ENCODE measurements at regions not wholly inside any gene's neighbourhood (a gene's known extent, or its start where the extent isn't known, plus 50 kb on each side); places are given as distances from the start of the nearest gene placed in this dataset.
"Not testable (repeated sequence)": the region's sequence is repeated elsewhere in the genome, so short reads cannot be mapped to it uniquely, and the experiment has no call there.

GRCh38 chr10:106360870-106361269 is 803.6 kb downstream of the SORCS1 start:
- Histone ChIP-seq H3K4me3 (no peak overlapping the region), H3K27ac (no peak overlapping the region), H4K20me1 (no peaks in the 10 kb centered on the region), H3K36me3 (no peaks in the 10 kb centered on the region), H3K9ac (no peak overlapping the region), H3K4me2 (no peak overlapping the region), H3K4me1 (no peaks in the 10 kb centered on the region), H3K27me3 (no peaks in the 10 kb centered on the region), H3K9me3 (replicated peaks in 1 of 11) (no peaks in the 10 kb centered on the region)
- TF ChIP-seq Cebpa-rat (IDR thresholded peaks at IDR 0.05), result no peak

GRCh38 chr10:106355450-106355849 is 809.1 kb downstream of the SORCS1 start:
- H3K27ac ChIP-seq, result no peak overlapping the region
- no peaks in the 10 kb centered on the region for H3K36me3 ChIP-seq
- no peak overlapping the region for H3K9ac ChIP-seq
- no peak overlapping the region for H3K4me2 ChIP-seq
- H3K4me3 ChIP-seq, result no peak overlapping the region
- peaks cover 0 to 12% (median 9%) of the 10 kb centered on the region in 10 experiments; a peak in 16 of 20 replicates for H3K4me1 ChIP-seq
- no peaks in the 10 kb centered on the region for H4K20me1 ChIP-seq
- TF ChIP-seq Cebpa-rat (IDR thresholded peaks at IDR 0.05), result no peak
- no peaks in the 10 kb centered on the region for H3K27me3 ChIP-seq
- H3K9me3 ChIP-seq (replicated peaks in 1 of 11), result no peaks in the 10 kb centered on the region

GRCh38 chr10:106348933-106349332 is 815.6 kb downstream of the SORCS1 start:
- Histone ChIP-seq H3K4me3 (no peak overlapping the region), H3K4me1 (peaks cover 0 to 18% (median 15%) of the 10 kb centered on the region in 10 experiments; a peak in 16 of 20 replicates), H3K4me2 (no peak overlapping the region), H3K9ac (no peak overlapping the region), H3K9me3 (replicated peaks in 1 of 11) (no peaks in the 10 kb centered on the region), H3K27me3 (no peaks in the 10 kb centered on the region), H4K20me1 (no peaks in the 10 kb centered on the region), H3K27ac (no peak overlapping the region), H3K36me3 (no peaks in the 10 kb centered on the region)
- TF ChIP-seq Cebpa-rat (IDR thresholded peaks at IDR 0.05), result no peak

GRCh38 chr10:106347547-106347946 is 817.0 kb downstream of the SORCS1 start:
- Histone ChIP-seq H3K36me3 (no peaks in the 10 kb centered on the region), H3K4me2 (no peak overlapping the region), H3K27ac (no peak overlapping the region), H3K9ac (no peak overlapping the region), H4K20me1 (no peaks in the 10 kb centered on the region), H3K4me3 (no peak overlapping the region), H3K27me3 (no peaks in the 10 kb centered on the region), H3K9me3 (replicated peaks in 1 of 11) (no peaks in the 10 kb centered on the region), H3K4me1 (peaks cover 0 to 18% (median 15%) of the 10 kb centered on the region in 10 experiments; a peak in 16 of 20 replicates)
- no peak for TF ChIP-seq Cebpa-rat (IDR thresholded peaks at IDR 0.05)

- not testable (repeated sequence) for H3K4me1 ChIP-seq; H3K36me3 ChIP-seq; H3K9me3 ChIP-seq (replicated peaks in 1 of 11); H3K9ac ChIP-seq; H3K27ac ChIP-seq; H3K4me2 ChIP-seq; H3K4me3 ChIP-seq; H3K27me3 ChIP-seq; H4K20me1 ChIP-seq
Measured at GRCh38 chr10:106343539-106343938, 821.0 kb downstream of the SORCS1 start.

GRCh38 chr10:106341356-106341755 is 823.1 kb downstream of the SORCS1 start:
- no peak for TF ChIP-seq Cebpa-rat (IDR thresholded peaks at IDR 0.05)
- Histone ChIP-seq H3K9ac (no peak overlapping the region), H3K9me3 (replicated peaks in 1 of 11) (no peaks in the 10 kb centered on the region), H3K27me3 (no peaks in the 10 kb centered on the region), H3K4me3 (no peak overlapping the region), H3K27ac (no peak overlapping the region), H3K4me2 (no peak overlapping the region), H4K20me1 (no peaks in the 10 kb centered on the region), H3K36me3 (no peaks in the 10 kb centered on the region), H3K4me1 (0 out of 20 replicates have a peak, but pooled peaks cover 0 to 4% (median 0%) of the 10 kb centered on the region in 10 experiments)

GRCh38 chr10:106338486-106338885 is 826.0 kb downstream of the SORCS1 start:
- H3K4me3 ChIP-seq, result no peak overlapping the region
- H3K4me1 ChIP-seq, result no peaks in the 10 kb centered on the region
- no peaks in the 10 kb centered on the region for H3K27me3 ChIP-seq
- no peak overlapping the region for H3K9ac ChIP-seq
- no peak overlapping the region for H3K27ac ChIP-seq
- H4K20me1 ChIP-seq, result no peaks in the 10 kb centered on the region
- H3K4me2 ChIP-seq, result no peak overlapping the region
- H3K36me3 ChIP-seq, result no peaks in the 10 kb centered on the region
- H3K9me3 ChIP-seq (replicated peaks in 1 of 11), result no peaks in the 10 kb centered on the region
- TF ChIP-seq Cebpa-rat (IDR thresholded peaks at IDR 0.05), result no peak

GRCh38 chr10:106336874-106337273 is 827.6 kb downstream of the SORCS1 start:
- H3K27ac ChIP-seq, result no peak overlapping the region
- no peak overlapping the region for H3K4me3 ChIP-seq
- no peaks in the 10 kb centered on the region for H3K36me3 ChIP-seq
- H3K4me1 ChIP-seq, result no peaks in the 10 kb centered on the region
- no peak overlapping the region for H3K4me2 ChIP-seq
- H3K27me3 ChIP-seq, result no peaks in the 10 kb centered on the region
- no peaks in the 10 kb centered on the region for H4K20me1 ChIP-seq
- no peaks in the 10 kb centered on the region for H3K9me3 ChIP-seq (replicated peaks in 1 of 11)
- no peak for TF ChIP-seq Cebpa-rat (IDR thresholded peaks at IDR 0.05)
- H3K9ac ChIP-seq, result no peak overlapping the region

- TF ChIP-seq Cebpa-rat (IDR thresholded peaks at IDR 0.05), result no peak
- H3K4me1 ChIP-seq, result no peaks in the 10 kb centered on the region
- no peak overlapping the region for H3K27ac ChIP-seq
- H3K9ac ChIP-seq, result no peak overlapping the region
- H3K36me3 ChIP-seq, result no peaks in the 10 kb centered on the region
- H3K4me2 ChIP-seq, result no peak overlapping the region
- no peaks in the 10 kb centered on the region for H3K27me3 ChIP-seq
- H3K9me3 ChIP-seq (replicated peaks in 1 of 11), result peaks cover 33 to 44% (median 37%) of the 10 kb centered on the region in 11 experiments
- no peaks in the 10 kb centered on the region for H4K20me1 ChIP-seq
- H3K4me3 ChIP-seq, result no peak overlapping the region; a peak in 1 of 20 replicates
Measured at GRCh38 chr10:106327747-106328146, 836.8 kb downstream of the SORCS1 start.

GRCh38 chr10:106320876-106321275 is 843.6 kb downstream of the SORCS1 start:
- TF ChIP-seq Cebpa-rat (IDR thresholded peaks at IDR 0.05), result no peak
- no peaks in the 10 kb centered on the region for H3K27me3 ChIP-seq
- no peak overlapping the region for H3K27ac ChIP-seq
- peaks cover under 1 to 15% (median 6%) of the 10 kb centered on the region in 11 experiments; a peak in 20 of 22 replicates for H3K9me3 ChIP-seq (replicated peaks in 1 of 11)
- no peaks in the 10 kb centered on the region for H3K4me1 ChIP-seq
- no peak overlapping the region for H3K9ac ChIP-seq
- no peaks in the 10 kb centered on the region for H4K20me1 ChIP-seq
- H3K4me2 ChIP-seq, result no peak overlapping the region
- no peak overlapping the region for H3K4me3 ChIP-seq
- no peaks in the 10 kb centered on the region for H3K36me3 ChIP-seq
